HepG2 (cell line): ENCODE measurements at regions not wholly inside any gene's neighbourhood (a gene's known extent, or its start where the extent isn't known, plus 50 kb on each side); places are given as distances from the start of the nearest gene placed in this dataset.

Experiments
- ATAC-seq: fragments of 200-7000 bp; cut with Tn5 transposase; 3 replicates; pipeline ENCODE4 v1.9.1; 2020; ENCODE audit warnings: mild to moderate bottlenecking, moderate library complexity
- BruUV-seq: library from RNA; stranded (reverse); fragments of 400-500 nt; replicated peaks from 2 replicates; lab custom pipeline; 2021; lab: Mats Ljungman, UMichigan
- CTCF ChIA-PET: fragments of 300-600 bp; formaldehyde crosslinking; extraction: SDS; loops from one replicate; lab custom pipeline; 2021; ENCODE audit warnings: low total read pairs, inconsistent platforms, low intra/inter-chr PET ratio; lab: Yijun Ruan, JAX
- POLR2A ChIA-PET: fragments of 350-600 bp; sonication (Branson Sonifier 250); formaldehyde crosslinking; loops from one replicate; lab custom pipeline; 2020; ENCODE audit warnings: antibody characterized with exemption, inconsistent platforms; lab: Yijun Ruan, JAX
- DNase-seq: peaks from one replicate; pipeline ENCODE4 v3.0.0-alpha.2; 2015; ENCODE audit warnings: low spot score
- FAIRE-seq: peaks from 3 replicates; lab custom pipeline; 2011; peaks lifted over from hg19 to GRCh38; lab: Jason Lieb, UNC
- H2AFZ ChIP-seq: one replicate; pipeline ENCODE4 v1.6.1; 2011; ENCODE audit warnings: low read length, inconsistent platforms
- H3K27ac ChIP-seq: fragments of 300-600 bp; 3 replicates; pipeline ENCODE4 v1.8.0; 2011; ENCODE audit warnings: mixed run types, mild to moderate bottlenecking, mixed read lengths, low read length, inconsistent platforms; ENCODE audit not compliant: insufficient read depth; ENCODE audit errors: extremely low read length
- H3K27me3 ChIP-seq, 2 experiments: fragments of 200-600 bp in 1 of 2; 2 replicates in 1 of 2; 3 replicates in 1 of 2; pipeline versions ENCODE4 v1.6.0 to v1.8.0; 2011; ENCODE audit warnings: low read length in 2 of 2, mild to moderate bottlenecking in 2 of 2, moderate library complexity in 2 of 2, inconsistent platforms in 1 of 2; ENCODE audit not compliant: insufficient read depth in 2 of 2, control insufficient read depth in 1 of 2
- H3K36me3 ChIP-seq, 2 experiments: fragments of 200-600 bp in 1 of 2; replicated peaks in 1 of 2; 2 replicates in 1 of 2; 3 replicates in 1 of 2; pipeline versions ENCODE4 v1.5.1 to v1.8.0; 2011; ENCODE audit warnings: low read length in 2 of 2, inconsistent platforms in 1 of 2; ENCODE audit not compliant: insufficient read depth in 2 of 2, control insufficient read depth in 1 of 2
- H3K4me1 ChIP-seq: 2 replicates; pipeline ENCODE4 v1.5.1; 2012; ENCODE audit warnings: low read length, inconsistent platforms; ENCODE audit not compliant: insufficient read depth
- H3K4me2 ChIP-seq: 2 replicates; pipeline ENCODE4 v1.6.0; 2011; ENCODE audit warnings: low read depth, low read length, inconsistent platforms
- H3K4me3 ChIP-seq, 3 experiments: fragments of 200-600 bp in 1 of 3; sonication (generic), shearing (Covaris generic) in 1 of 3; replicated peaks in 1 of 3; 2 replicates each; pipeline ENCODE4 v1.5.1; 2011 to 2016; ENCODE audit warnings: low read length in 3 of 3, inconsistent platforms in 2 of 3, low read depth in 2 of 3, mild to moderate bottlenecking in 2 of 3, control low read depth in 1 of 3, mixed read lengths in 1 of 3; ENCODE audit not compliant: insufficient read depth in 1 of 3
- H3K79me2 ChIP-seq: one replicate; pipeline ENCODE4 v1.6.1; 2011; ENCODE audit warnings: low read length, inconsistent platforms; ENCODE audit not compliant: insufficient read depth
- H3K9ac ChIP-seq: 2 replicates; pipeline ENCODE4 v1.6.0; 2011; ENCODE audit warnings: mild to moderate bottlenecking, low read depth, low read length, inconsistent platforms; ENCODE audit not compliant: insufficient read depth
- H3K9me3 ChIP-seq: 2 replicates; pipeline ENCODE4 v1.5.1; 2012; ENCODE audit warnings: mild to moderate bottlenecking, low read length
- H4K20me1 ChIP-seq: 2 replicates; pipeline ENCODE4 v1.6.0; 2011; ENCODE audit warnings: inconsistent platforms, mild to moderate bottlenecking, low read length, moderate library complexity; ENCODE audit not compliant: insufficient read depth
- KLF13 ChIP-seq: sonication (generic); formaldehyde crosslinking; IDR thresholded peaks from 2 replicates; pipeline ENCODE4 v1.4.0; 2020; ENCODE audit warnings: mild to moderate bottlenecking, missing genetic modification reagents
- ZNF256 ChIP-seq: sonication (generic); formaldehyde crosslinking; conservative IDR thresholded peaks from 2 replicates; pipeline ENCODE4 v1.4.0; 2020; ENCODE audit warnings: missing genetic modification reagents
- ZNF570 ChIP-seq: sonication (generic); formaldehyde crosslinking; IDR thresholded peaks from 2 replicates; pipeline ENCODE4 v1.4.0; 2020; ENCODE audit warnings: mild to moderate bottlenecking, missing genetic modification reagents, borderline replicate concordance
- ZSCAN22 ChIP-seq: sonication (generic); formaldehyde crosslinking; IDR thresholded peaks from 2 replicates; pipeline ENCODE4 v1.4.0; 2020; ENCODE audit warnings: mild to moderate bottlenecking, missing genetic modification reagents
- WGBS: methylation state at CpG from one replicate; pipeline ENCODE4 v1.1.6; 2017; ENCODE audit warnings: low lambda C conversion rate; 5-methylcytosine and 5-hydroxymethylcytosine counted together
- in situ Hi-C: cut with HindIII; loops from 2 replicates; pipeline ENCODE4 v1.10.0; 2017; ENCODE audit warnings: low pct_unique_long_range_greater_than_20kb; ENCODE audit not compliant: extremely low pct_ligation_motif_present
- intact Hi-C: fragments of 100-400 bp; cut with micrococcal nuclease; formaldehyde crosslinking; loops from one replicate; pipeline ENCODE4 v1.10.0; 2022; ENCODE audit not compliant: unreplicated experiment
- TF ChIP-seq, protein P1 (sequence below): sonication (generic); formaldehyde crosslinking; IDR thresholded peaks from 2 replicates; pipeline ENCODE4 v1.5.0; 2020; ENCODE audit warnings: mild to moderate bottlenecking, missing genetic modification reagents
- TF ChIP-seq, protein P2 (sequence below): sonication (generic); formaldehyde crosslinking; IDR thresholded peaks from 2 replicates; pipeline ENCODE4 v1.4.0; 2020; ENCODE audit warnings: missing genetic modification reagents, mild to moderate bottlenecking, borderline replicate concordance

DNA sequence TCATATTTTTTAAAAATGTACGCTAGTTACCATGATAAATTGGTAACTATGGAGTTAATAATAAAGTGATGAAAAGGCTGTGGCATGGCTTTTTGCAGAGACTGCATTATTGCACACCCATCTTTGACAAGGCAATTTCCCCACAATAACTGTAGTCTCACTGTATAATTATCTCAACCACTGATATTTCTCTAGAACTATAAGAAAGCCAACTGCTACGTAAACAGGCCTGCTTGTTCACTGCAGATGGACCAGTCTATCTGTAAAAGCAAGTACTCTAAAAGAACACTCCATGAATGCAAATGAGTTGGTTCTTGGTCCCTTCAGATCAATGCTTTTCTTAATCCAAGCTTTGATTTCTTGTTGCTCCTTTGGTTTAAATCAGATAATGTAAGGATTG is 218.7 kb downstream of the RBM43 start:
- Histone ChIP-seq H4K20me1 (no peaks in the 10 kb centered on the region), H3K9ac (no peak overlapping the region), H3K4me2 (no peak overlapping the region), H2AFZ (no peak overlapping the region), H3K4me3 (no peak overlapping the region), H3K4me1 (no peaks in the 10 kb centered on the region), H3K9me3 (no peaks in the 10 kb centered on the region), H3K27ac (no peak overlapping the region), H3K79me2 (no peaks in the 10 kb centered on the region), H3K36me3 (no peaks in the 10 kb centered on the region), H3K27me3 (no peaks in the 10 kb centered on the region; a peak in 1 of 5 replicates)
- TF ChIP-seq, protein P1, sequence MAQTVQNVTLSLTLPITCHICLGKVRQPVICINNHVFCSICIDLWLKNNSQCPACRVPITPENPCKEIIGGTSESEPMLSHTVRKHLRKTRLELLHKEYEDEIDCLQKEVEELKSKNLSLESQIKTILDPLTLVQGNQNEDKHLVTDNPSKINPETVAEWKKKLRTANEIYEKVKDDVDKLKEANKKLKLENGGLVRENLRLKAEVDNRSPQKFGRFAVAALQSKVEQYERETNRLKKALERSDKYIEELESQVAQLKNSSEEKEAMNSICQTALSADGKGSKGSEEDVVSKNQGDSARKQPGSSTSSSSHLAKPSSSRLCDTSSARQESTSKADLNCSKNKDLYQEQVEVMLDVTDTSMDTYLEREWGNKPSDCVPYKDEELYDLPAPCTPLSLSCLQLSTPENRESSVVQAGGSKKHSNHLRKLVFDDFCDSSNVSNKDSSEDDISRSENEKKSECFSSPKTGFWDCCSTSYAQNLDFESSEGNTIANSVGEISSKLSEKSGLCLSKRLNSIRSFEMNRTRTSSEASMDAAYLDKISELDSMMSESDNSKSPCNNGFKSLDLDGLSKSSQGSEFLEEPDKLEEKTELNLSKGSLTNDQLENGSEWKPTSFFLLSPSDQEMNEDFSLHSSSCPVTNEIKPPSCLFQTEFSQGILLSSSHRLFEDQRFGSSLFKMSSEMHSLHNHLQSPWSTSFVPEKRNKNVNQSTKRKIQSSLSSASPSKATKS (CRISPR knock-in tag) = no peak
- TF ChIP-seq KLF13 (CRISPR knock-in tag) (no peak), ZNF570 (CRISPR knock-in tag) (no peak)
- ChIA-PET CTCF (no interaction called here), POLR2A (no interaction called here)
- FAIRE-seq (no peak), DNase-seq (no peak), ATAC-seq (no peak)
- intact Hi-C loops (no loop called here), in situ Hi-C loops (no loop called here)
- 15% methylated on average over 2 of the region's 2 CpGs for WGBS
- BruUV-seq = no TSS peak

DNA sequence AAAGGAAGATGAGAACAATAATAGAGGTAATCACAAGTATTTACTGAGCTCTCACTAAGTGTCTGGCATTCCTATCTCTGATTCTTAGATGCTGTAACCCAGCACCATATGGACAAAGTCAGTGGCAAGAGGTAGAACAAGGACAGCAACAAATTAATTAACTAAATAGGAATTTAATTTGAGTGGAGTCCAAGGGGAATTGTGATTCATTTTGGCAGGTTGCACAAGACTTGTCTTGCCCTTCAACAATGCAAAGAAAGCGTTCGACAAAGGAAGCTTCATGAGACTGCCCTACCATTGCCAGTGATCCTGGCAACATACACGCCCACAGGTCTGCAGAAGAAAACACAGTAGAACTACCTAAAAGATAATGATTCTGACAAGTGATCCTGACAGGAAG is 221.6 kb downstream of the RBM43 start:
- Histone ChIP-seq H3K27ac (no peak overlapping the region), H2AFZ (peak overlapping the region; percentile 6), H3K4me2 (no peak overlapping the region), H4K20me1 (no peaks in the 10 kb centered on the region), H3K36me3 (no peaks in the 10 kb centered on the region), H3K79me2 (no peaks in the 10 kb centered on the region), H3K9me3 (no peaks in the 10 kb centered on the region), H3K9ac (no peak overlapping the region), H3K4me3 (no peak overlapping the region), H3K4me1 (no peaks in the 10 kb centered on the region), H3K27me3 (no peaks in the 10 kb centered on the region; a peak in 1 of 5 replicates)
- FAIRE-seq (no peak), DNase-seq (no peak), ATAC-seq (no peak)
- BruUV-seq = no TSS peak
- intact Hi-C loops (no loop called here), in situ Hi-C loops (no loop called here)
- ChIA-PET POLR2A (no interaction called here), CTCF (no interaction called here)
- 6% methylated on average over 3 of the region's 3 CpGs for WGBS
- TF ChIP-seq, protein P2, sequence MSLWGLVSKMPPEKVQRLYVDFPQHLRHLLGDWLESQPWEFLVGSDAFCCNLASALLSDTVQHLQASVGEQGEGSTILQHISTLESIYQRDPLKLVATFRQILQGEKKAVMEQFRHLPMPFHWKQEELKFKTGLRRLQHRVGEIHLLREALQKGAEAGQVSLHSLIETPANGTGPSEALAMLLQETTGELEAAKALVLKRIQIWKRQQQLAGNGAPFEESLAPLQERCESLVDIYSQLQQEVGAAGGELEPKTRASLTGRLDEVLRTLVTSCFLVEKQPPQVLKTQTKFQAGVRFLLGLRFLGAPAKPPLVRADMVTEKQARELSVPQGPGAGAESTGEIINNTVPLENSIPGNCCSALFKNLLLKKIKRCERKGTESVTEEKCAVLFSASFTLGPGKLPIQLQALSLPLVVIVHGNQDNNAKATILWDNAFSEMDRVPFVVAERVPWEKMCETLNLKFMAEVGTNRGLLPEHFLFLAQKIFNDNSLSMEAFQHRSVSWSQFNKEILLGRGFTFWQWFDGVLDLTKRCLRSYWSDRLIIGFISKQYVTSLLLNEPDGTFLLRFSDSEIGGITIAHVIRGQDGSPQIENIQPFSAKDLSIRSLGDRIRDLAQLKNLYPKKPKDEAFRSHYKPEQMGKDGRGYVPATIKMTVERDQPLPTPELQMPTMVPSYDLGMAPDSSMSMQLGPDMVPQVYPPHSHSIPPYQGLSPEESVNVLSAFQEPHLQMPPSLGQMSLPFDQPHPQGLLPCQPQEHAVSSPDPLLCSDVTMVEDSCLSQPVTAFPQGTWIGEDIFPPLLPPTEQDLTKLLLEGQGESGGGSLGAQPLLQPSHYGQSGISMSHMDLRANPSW = no peak
- TF ChIP-seq ZNF256 (CRISPR knock-in tag) = no peak
- no peak for TF ChIP-seq ZSCAN22 (CRISPR knock-in tag)
